ENCODE measurements at regions not wholly inside any gene's neighbourhood (a gene's known extent, or its start where the extent isn't known, plus 50 kb on each side); places are given as distances from the start of the nearest gene placed in this dataset.

GRCh38 chr12:18906395-18906794, 168.5 kb downstream of the CAPZA3 start:
- no peak for TF ChIP-seq POLR2AphosphoS5 (IDR thresholded peaks at IDR 0.05)
- no peak for TF ChIP-seq CTCF (IDR thresholded peaks at IDR 0.05)
- no peak for TF ChIP-seq POLR2A (IDR thresholded peaks at IDR 0.05; ENCODE audit: low read depth)
